HG03520 (cell line): ENCODE measurements at regions not wholly inside any gene's neighbourhood (a gene's known extent, or its start where the extent isn't known, plus 50 kb on each side); places are given as distances from the start of the nearest gene placed in this dataset.

Experiments used
- ATAC-seq: cut with Tn5 transposase; IDR thresholded peaks from one replicate; pipeline ENCODE4 v1.9.1; 2021; ENCODE audit warnings: mild to moderate bottlenecking, moderate library complexity; ENCODE audit not compliant: unreplicated experiment

DNA sequence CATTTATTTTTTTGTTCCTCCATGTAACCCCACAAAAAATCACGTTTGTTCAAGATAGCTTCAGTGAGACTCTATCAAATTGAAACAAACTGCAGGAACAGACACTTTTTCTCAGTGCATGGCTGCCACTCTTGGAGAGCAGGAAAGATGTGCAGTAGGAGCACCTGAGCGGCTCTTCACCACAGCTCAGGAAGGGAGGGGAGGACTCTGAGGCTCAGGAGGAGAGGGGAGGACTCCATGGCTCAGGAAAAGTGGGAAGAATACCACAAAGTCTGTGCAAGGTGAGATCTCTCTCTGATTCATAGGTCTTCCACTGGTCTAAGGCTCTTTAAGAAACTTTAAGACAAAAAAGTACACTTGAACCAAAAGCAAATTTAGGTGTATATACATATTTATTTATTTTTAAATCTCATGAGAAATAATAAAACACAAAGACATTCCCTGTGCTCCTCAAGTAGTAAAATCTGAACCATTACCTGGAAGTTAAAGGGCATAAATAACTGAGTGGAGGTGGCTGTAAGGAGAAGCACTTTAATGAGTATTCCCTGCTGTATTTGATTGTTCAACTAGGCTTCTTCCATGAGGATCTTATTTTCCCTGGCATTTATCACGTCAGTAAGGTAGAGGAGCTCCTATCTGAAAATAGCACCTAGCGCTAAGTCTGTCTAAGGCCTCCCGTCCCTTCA is 69.2 kb upstream of the CCN6 start:
- no peak for ATAC-seq

DNA sequence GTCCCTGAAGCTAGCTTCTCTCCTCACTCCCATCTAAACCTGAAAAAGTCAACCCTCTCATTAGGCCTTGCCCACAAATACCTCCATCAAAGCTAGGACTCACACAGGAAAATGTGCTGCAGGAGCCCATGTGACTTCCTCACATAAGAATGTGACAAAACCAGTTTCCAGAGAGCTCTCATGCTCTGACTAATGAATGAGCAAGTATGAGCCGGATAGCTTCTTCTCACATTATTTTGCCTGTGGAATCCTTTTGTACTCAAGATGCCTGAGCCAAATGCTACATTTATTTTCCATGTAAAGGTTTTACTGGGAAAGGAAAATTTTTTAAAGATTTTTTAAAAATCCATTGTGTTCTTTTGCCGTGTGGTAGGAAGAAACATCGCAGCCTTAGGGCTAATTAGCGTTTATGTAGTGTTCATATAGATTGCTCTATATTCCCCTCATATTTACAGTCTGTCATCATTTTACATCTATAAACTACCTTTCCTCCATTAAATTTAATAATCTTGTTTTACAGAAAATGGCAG is 68.6 kb upstream of the CCN6 start:
- no peak for ATAC-seq

DNA sequence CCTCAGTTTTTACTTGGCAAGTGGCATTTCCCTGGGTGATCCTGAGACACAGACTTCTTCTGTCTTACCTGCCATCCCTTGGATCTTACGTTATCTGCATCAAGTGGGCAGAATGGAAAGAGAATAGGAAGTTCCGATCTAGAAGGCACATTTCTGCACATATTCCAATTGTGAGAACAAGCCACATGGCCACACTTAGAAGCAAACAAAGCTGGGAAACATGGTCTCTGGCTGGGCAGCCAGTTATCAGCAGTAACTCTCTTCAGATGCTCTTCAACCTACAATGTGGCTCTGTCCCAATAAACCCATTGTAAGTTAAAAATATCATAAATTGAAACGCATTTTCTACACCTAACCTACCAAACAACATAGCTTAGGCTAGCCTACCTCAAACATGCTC is 67.3 kb upstream of the CCN6 start:
- no peak for ATAC-seq

DNA sequence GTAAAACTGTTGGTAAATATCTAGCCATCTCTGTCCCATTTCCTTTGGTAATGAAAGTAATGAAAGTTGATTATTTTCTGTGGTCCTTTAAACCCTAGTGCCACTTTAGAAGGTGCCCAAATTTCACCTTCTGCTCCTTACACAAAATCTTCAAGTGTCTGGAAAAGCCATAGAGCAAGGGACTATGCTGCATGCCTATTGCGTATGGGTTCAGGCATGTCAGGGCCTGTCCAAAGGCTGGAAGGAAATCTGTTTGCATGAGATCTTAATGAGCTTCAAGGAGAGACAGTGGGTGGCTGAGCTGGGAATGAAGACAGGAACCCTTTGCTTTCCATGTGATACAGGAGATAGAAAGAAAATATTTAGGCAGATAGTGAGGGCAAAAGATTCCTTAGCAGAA is 66.6 kb upstream of the CCN6 start:
- no peak for ATAC-seq

DNA sequence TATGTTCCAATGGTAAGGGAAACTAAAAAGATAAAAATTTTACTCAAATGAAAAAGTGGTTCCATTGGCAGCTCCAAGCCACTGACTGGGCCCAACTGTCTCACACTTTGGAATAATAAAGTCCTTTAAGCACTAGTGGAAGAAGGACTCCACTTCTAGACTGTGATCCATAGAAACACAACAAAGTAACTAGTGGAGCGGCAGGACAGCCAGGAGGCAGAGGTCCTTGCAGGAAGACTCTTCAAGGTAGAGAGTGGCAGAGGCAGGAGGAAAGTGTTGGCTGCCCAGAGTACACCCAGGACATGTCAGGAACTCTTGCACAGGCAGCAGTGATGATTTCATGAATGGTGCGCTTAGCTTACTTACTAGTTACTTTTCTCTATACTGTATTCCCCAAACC is 65.0 kb upstream of the CCN6 start:
- ATAC-seq = no peak

DNA sequence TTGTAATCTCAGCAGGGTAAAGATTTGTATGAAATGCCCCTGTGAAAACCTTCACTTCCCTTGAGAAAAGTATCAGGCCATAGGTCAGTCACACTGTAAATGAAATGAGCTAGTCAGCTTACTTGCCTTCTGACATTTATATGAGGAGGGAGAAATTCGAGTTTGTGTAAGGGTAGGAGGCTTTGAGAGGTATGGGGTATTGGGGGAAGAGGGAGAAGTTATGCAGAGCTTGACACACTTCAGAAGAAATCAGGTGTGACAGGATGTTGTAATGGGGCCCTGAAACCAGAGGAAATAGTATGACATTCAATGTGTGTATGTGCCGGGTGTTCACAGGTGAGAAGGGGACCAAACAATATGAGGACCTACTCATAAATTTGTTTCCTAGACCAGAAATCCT is 64.2 kb upstream of the CCN6 start:
- ATAC-seq = peak; percentile 46

DNA sequence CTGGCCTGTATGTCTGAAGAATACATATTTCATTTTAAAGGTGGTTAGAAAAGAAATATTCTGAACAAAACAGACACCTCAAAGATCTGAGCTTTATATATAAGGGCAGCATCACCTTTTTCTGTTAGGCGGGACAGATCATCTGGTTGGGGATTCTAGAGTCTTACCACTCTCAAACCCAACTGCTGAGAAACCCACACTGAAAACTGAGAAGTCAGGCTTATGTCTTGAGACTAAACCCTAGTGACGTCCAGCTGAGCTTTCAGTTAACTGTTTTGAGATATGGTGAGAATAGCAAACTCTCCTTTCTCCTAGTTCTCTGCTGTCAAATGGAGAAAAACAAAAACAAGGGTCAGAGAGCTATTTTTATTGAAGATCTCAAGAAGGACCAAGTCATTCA is 63.7 kb upstream of the CCN6 start:
- no peak for ATAC-seq

DNA sequence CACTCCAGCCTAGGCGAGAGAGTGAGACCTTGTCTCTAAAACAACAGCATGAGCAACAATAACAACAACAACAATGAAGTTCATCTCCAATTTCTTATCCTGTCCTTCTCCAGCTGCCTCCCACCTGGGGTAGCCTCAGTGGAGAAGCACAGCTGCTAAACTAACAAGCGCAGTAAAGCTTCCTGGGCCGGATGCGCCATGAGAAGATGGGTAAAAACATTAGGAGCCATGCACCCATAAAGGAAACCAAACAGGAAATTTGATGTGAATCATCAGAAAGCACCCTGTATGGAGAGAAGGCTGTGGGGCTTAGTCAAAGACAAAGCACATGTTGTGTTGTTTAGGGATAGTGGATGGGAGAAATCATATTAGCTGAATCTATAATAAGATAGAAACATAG is 61.1 kb upstream of the CCN6 start:
- ATAC-seq = no peak

DNA sequence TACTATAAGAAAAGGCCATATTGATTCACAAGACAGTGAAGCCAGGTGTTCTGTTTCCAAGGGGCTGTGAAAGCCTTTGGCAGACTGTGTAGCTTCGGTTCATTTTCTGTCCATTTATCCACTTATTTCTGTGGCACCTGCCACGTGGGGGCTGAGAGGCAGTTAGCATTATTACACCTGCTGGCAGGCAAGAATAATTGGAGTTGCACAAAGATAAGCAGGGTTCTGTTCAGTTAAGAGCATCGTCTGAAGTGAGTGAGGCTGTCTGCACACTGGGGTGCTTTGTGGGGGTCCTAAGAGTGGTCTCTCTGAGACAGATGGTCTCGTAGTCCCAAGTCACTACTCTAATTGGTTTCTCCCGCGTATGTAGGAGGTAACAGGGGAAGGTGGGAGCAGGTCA is 60.6 kb upstream of the CCN6 start:
- ATAC-seq = no peak

DNA sequence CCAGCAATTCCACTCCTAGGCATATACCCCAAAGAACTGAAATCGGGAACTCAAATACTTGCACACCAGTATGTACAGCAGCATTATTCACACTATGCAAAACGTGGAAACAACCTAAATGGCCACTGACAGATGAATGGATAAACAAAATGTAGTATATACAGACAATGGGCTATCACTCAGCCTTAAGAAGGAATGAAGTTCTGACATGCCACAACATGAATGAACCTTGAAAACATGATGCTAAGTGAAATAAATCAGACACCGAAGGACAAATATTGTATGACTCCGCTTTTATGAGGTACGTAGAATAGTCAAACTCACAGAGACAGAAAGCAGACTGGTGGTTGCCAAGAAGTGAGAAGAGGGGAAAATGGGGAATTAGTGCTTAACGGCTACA is 59.1 kb upstream of the CCN6 start:
- ATAC-seq = no peak

DNA sequence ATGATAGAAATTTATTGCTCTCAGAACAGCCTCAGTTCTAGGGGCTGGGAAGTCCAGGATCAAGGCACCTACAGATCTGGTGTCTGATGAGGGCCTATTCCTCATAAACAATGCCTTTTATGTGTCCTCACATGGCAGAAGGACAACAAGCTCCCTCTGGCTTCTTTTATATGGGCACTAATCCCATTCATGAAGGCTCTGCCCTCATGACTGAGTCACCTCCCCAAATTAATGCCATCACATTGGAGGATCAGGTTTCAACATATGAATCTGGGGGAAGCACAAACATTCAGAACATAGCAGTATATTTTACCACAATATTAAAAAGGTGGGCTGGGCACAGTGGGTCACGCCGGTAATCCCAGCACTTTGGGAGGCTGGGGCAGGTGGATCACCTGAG is 58.5 kb upstream of the CCN6 start:
- no peak for ATAC-seq

DNA sequence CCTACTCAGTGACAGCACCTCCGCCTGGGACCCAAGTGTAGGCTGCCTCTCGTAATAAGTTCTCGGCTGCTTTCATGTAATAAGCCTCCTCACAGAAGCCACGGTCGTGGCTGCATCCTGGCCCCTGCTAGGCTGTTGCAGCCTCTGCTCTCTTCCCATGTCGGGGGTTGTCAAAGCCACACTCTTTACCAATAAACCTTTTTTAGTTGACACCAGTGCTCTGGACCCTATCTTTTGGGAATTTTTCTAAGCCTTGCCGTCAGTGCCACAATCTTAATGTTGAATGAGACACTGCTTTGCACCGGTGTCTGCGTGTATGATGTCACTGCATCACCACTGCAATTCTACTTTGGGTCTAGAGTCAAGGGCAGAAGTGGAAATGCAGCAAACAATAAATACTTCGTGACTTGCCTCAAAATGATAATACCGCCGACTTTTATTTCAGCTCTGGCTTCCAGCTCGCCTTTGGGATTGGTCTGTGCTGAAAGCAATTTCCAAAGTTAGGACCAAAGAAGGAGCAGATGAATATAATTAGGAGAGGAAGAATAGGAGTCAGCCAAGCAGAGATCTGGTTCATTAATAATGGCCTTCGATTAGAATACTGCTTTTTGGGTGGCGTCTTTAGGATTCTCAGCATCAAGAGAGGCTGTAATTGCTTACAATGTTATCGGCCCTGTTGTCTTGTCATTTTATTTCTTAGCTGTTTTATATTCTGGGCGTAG is 57.6 kb upstream of the CCN6 start:
- no peak for ATAC-seq

DNA sequence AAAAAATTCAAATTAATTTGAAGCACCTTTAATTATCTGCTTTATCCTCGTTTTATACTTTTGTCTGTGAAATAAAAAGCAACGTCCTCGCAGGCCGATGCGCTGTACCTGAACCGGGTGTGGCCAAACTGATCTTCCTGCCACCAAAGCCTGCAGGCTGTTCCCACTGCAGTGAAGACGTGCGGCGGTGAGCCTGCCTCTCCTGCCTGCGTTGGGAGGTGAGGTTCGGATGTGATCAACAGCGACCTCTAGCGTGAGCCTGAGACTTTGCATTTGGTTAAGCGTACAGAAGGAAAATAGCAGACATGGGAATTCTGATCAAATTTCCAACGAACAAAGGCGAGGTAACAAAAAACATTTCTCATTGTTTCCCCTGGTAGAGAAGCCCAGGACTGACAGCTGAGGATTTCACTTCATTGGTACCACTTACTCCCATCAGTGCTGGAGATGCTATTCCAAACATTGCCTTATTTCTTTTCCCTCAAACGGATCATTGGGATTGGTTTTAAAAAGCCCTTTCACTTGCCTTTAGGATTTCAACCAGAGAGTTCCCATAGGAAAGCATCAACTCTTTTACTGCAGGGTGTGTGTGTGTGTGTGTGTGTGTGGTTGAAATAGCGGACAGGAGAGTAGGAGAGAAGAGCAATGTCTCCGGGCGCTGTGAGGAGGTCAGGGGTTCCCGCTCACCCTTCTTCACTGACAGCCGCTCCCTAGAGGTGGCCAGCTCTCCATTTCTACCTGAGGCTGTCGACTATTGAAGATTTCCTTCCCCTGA is 56.6 kb upstream of the CCN6 start:
- no peak for ATAC-seq

DNA sequence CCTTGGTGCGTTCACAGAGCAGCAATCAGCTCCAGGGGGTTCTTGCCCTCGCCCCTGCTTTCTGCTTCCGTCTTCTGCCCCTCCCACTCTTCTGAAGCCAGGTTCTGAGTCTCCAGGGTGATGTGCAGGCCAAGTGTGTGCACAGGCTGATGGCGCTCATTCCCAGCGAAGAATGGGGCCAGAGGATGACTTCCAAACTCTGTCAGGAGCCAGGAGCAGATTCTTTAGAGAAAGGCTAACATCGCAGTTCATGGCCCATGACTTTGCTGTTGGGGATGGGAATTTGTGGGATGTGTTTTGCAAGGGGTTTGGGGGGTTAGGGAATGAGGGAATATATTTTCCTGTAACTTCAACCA is 56.1 kb upstream of the CCN6 start:
- no peak for ATAC-seq

DNA sequence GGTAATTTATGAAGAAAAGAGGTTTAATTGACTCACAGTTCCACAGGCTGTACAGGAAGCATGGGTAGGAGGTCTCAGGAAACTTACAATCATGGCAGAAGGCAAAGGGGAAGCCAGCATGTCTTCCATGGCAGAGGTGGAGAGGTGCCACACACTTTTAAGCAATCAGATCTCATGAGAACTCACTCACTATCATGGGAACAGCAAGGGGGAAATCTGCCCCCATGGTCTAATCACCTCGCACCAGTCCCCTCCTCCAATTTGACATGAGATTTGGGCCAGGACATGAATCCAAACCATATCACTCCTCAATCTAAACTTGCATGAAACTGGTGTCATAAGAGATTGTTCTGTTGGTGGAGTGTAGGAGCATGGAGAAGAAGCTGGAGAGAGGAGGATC is 51.6 kb upstream of the CCN6 start:
- no peak for ATAC-seq
